Spleen (tissue), 7 donors: ENCODE measurements at regions not wholly inside any gene's neighbourhood (a gene's known extent, or its start where the extent isn't known, plus 50 kb on each side); places are given as distances from the start of the nearest gene placed in this dataset.

Experiments used
- POLR2A ChIP-seq, 3 donors: fragments of 450-650 bp; IDR thresholded peaks; one replicate each; pipeline ENCODE4 v1.5.1; 2017; ENCODE audit warnings: antibody characterized with exemption in 3 of 3, mild to moderate bottlenecking in 1 of 3
- POLR2AphosphoS5 ChIP-seq, 3 donors: sonication (generic); formaldehyde crosslinking; IDR thresholded peaks; one replicate each; pipeline ENCODE4 v1.5.1; 2017; ENCODE audit warnings: antibody characterized with exemption in 3 of 3
- TF ChIP-seq, protein P1 (sequence below), 11 experiments: fragments of 200-600 bp in 7 of 11; fragments of 450-650 bp in 4 of 11; sonication (generic) in 4 of 11; IDR thresholded peaks in 8 of 11; conservative IDR thresholded peaks in 3 of 11; 1 replicate in 7 of 11; 2 replicates in 4 of 11; pipeline versions ENCODE4 v1.4.0 to v1.8.0; 2016 to 2021; ENCODE audit warnings: antibody characterized with exemption in 11 of 11, inconsistent platforms in 4 of 11, mild to moderate bottlenecking in 1 of 11
- donor health status: DM: no; HTN: no; CAD: no; lungs with moderate emphysema.
- donor health status: DM: no; HTN: no; CAD: no.
- donor health status: DM: no; HTN: no; CAD: no.

DNA sequence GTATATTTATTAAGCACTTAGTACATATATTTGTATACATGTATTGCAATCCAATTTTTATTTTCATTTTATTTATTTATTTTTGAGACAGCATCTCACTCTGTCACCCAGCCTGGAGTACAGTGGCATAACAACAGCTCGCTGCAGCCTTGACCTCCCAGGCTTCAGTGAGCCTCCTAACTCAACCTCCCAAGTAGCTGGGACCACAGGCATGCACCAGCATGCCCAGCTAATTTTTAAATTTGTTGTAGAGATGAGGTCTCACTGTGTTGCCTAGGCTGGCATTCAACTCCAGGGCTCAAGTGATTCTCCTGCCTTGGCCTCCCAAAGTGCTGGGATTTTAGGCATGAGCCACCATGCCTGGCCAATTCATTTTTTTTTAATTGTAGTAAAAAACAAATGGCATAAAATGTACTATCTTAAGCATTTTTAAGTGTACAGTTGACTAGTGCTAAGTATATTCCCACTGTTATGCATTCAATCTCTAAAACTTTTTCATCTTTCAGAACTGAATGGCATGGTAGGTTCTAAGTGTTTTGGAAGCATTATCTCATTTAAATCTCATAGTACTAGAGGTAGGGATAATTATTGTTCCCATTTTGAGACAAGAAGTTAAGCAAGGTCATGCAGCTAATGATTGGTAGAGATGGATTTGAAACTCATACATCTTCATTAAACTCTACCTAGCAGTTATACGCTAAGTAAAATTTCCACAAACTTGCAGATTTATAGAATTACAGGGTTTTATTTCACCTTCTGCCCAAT is 264.0 kb upstream of the NFE2L3 start:
- TF ChIP-seq, protein P1, sequence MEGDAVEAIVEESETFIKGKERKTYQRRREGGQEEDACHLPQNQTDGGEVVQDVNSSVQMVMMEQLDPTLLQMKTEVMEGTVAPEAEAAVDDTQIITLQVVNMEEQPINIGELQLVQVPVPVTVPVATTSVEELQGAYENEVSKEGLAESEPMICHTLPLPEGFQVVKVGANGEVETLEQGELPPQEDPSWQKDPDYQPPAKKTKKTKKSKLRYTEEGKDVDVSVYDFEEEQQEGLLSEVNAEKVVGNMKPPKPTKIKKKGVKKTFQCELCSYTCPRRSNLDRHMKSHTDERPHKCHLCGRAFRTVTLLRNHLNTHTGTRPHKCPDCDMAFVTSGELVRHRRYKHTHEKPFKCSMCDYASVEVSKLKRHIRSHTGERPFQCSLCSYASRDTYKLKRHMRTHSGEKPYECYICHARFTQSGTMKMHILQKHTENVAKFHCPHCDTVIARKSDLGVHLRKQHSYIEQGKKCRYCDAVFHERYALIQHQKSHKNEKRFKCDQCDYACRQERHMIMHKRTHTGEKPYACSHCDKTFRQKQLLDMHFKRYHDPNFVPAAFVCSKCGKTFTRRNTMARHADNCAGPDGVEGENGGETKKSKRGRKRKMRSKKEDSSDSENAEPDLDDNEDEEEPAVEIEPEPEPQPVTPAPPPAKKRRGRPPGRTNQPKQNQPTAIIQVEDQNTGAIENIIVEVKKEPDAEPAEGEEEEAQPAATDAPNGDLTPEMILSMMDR (IDR thresholded peaks at IDR 0.05 in 8 of 11, conservative IDR thresholded peaks at IDR 0.05 in 3 of 11): no peak
- TF ChIP-seq POLR2A (IDR thresholded peaks at IDR 0.05) (no peak), POLR2AphosphoS5 (IDR thresholded peaks at IDR 0.05) (no peak)
